Left ventricle myocardium inferior (tissue), 1 donor: ENCODE measurements at regions not wholly inside any gene's neighbourhood (a gene's known extent, or its start where the extent isn't known, plus 50 kb on each side); places are given as distances from the start of the nearest gene placed in this dataset.

ENCODE experiments used
- DNase-seq: peaks from one replicate; pipeline ENCODE4 v3.0.0-alpha.2; 2020
- H3K27ac ChIP-seq: fragments of 200-600 bp; replicated peaks from 2 replicates; pipeline ENCODE4 v1.8.0; 2021
- H3K27me3 ChIP-seq: fragments of 200-600 bp; 2 replicates; pipeline ENCODE4 v1.8.0; 2021; ENCODE audit warnings: low read depth
- H3K36me3 ChIP-seq: fragments of 200-600 bp; 2 replicates; pipeline ENCODE4 v1.8.0; 2021
- H3K4me1 ChIP-seq: fragments of 200-600 bp; 2 replicates; pipeline ENCODE4 v1.8.0; 2021
- H3K4me3 ChIP-seq: fragments of 200-600 bp; 2 replicates; pipeline ENCODE4 v1.8.0; 2021; ENCODE audit warnings: mild to moderate bottlenecking, moderate library complexity
- H3K9me3 ChIP-seq: fragments of 200-600 bp; replicated peaks from 2 replicates; pipeline ENCODE4 v1.8.0; 2021
- CTCF ChIP-seq: fragments of 200-600 bp; IDR thresholded peaks from 2 replicates; pipeline ENCODE4 v1.8.0; 2021; ENCODE audit warnings: antibody characterized with exemption, mild to moderate bottlenecking, borderline replicate concordance
- intact Hi-C: fragments of 100-400 bp; cut with micrococcal nuclease; formaldehyde crosslinking; loops from one replicate; pipeline ENCODE4 v1.11.0; 2022
- donor health status: DM: no; HTN: yes; CAD: no; lungs with severe emphysema.

GRCh38 chr10:9602998-9603397, 1414.7 kb upstream of the CELF2 start:
- DNase-seq, result no peak
- no peak for TF ChIP-seq CTCF
- H3K36me3 ChIP-seq, result no peaks in the 10 kb centered on the region
- H3K27me3 ChIP-seq, result no peaks in the 10 kb centered on the region
- no peak overlapping the region for H3K4me3 ChIP-seq
- intact Hi-C loops, result no loop called here
- H3K27ac ChIP-seq, result no peak overlapping the region
- H3K9me3 ChIP-seq, result no peaks in the 10 kb centered on the region
- H3K4me1 ChIP-seq, result no peaks in the 10 kb centered on the region

GRCh38 chr10:9603972-9604371, 1413.7 kb upstream of the CELF2 start:
- intact Hi-C loops, result no loop called here

GRCh38 chr10:9605231-9605630, 1412.4 kb upstream of the CELF2 start:
- no peak overlapping the region for H3K27ac ChIP-seq
- no peak for TF ChIP-seq CTCF
- no peaks in the 10 kb centered on the region for H3K27me3 ChIP-seq
- intact Hi-C loops, result no loop called here
- H3K36me3 ChIP-seq, result no peaks in the 10 kb centered on the region
- no peak for DNase-seq
- H3K9me3 ChIP-seq, result no peaks in the 10 kb centered on the region
- no peaks in the 10 kb centered on the region for H3K4me1 ChIP-seq
- no peak overlapping the region for H3K4me3 ChIP-seq

More at GRCh38 chr10:9603972-9604371, 1413.7 kb upstream of the CELF2 start:
- Histone ChIP-seq H3K4me3 (no peak overlapping the region), H3K9me3 (no peaks in the 10 kb centered on the region), H3K27ac (no peak overlapping the region), H3K36me3 (no peaks in the 10 kb centered on the region), H3K27me3 (no peaks in the 10 kb centered on the region), H3K4me1 (no peaks in the 10 kb centered on the region)
- DNase-seq, result no peak
- TF ChIP-seq CTCF, result no peak

DNA sequence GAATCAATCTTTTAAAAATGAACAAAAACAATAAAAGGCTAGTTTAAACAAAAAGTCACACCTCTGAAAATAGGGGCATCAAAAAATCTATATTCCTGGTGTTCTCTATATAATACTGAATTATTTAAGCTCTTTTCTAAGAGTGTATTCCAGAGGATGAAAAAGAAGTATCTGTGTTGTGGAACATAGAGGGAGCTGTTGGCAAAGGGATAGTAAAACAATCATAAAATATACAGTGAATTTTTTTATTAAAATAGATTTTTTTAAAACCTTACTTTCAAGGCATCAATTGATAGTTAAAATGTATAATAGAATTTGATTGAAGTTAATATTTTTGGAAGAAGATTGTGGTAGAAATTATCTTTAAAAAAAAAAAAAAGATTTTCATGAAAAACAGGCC, 1409.1 kb upstream of the CELF2 start:
- H3K27me3 ChIP-seq, result no peaks in the 10 kb centered on the region
- H3K9me3 ChIP-seq, result no peaks in the 10 kb centered on the region
- no peak for DNase-seq
- no peaks in the 10 kb centered on the region for H3K36me3 ChIP-seq
- TF ChIP-seq CTCF, result peak; percentile 45
- intact Hi-C loops, result no loop called here
- no peak overlapping the region for H3K4me3 ChIP-seq
- no peaks in the 10 kb centered on the region for H3K4me1 ChIP-seq
- no peak overlapping the region for H3K27ac ChIP-seq

DNA sequence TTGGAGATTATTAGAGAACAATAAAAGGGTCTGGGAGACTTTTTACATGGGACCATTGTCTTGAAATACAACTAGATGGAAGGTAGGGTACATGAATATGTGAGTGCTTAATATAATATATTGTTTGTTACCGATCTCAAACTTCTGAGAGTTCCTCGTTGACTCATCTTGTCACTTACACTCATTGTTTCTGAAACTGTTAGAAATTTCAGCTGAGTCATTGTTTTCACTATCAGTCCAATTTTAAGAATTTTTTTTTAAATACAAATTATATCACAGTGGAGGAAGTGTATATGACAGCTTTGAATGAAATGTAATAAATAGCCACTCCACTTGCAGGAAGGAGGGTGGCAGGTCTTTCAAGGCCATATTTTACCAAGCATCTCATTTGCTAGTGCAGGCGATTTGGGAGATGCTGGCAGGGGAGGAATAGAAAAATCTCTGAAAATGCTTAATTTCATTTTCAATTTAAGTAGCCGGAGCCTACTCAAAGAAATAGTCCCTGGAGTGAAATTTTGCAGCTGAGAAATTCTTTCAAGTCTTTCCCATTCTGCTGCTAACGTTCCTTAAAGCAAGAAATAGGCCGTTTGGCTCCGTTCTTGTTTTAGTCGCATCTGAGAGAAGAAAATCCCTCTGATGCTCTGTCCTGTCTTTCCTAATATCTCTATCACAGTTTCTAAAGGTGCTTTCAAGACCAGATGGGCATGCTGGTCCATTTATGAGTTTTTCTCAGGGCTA, 1404.2 kb upstream of the CELF2 start:
- no peak overlapping the region for H3K4me3 ChIP-seq
- TF ChIP-seq CTCF, result no peak
- intact Hi-C loops, result no loop called here
- no peaks in the 10 kb centered on the region for H3K9me3 ChIP-seq
- no peaks in the 10 kb centered on the region for H3K27me3 ChIP-seq
- H3K36me3 ChIP-seq, result no peaks in the 10 kb centered on the region
- no peaks in the 10 kb centered on the region for H3K4me1 ChIP-seq
- no peak for DNase-seq
- no peak overlapping the region for H3K27ac ChIP-seq
